Heart left ventricle (tissue), 13 donors: ENCODE measurements at regions not wholly inside any gene's neighbourhood (a gene's known extent, or its start where the extent isn't known, plus 50 kb on each side); places are given as distances from the start of the nearest gene placed in this dataset.

Experiments
- CTCF ChIP-seq, 12 donors: fragments of 200-600 bp; sonication (generic) in 4 of 12; IDR thresholded peaks; one replicate each; pipeline versions ENCODE4 v1.5.0 to v1.8.0; 2018 to 2022; ENCODE audit warnings: antibody characterized with exemption in 12 of 12, mild to moderate bottlenecking in 5 of 12
- POLR2A ChIP-seq, 2 donors: fragments of 450-650 bp; IDR thresholded peaks; one replicate each; pipeline ENCODE4 v1.6.1; 2017; ENCODE audit warnings: antibody characterized with exemption in 2 of 2, mild to moderate bottlenecking in 2 of 2, moderate library complexity in 2 of 2
- donor health status: ischemic (EF 13 %, LVEDD 7.1; RV severe dilation, severe dysfunction).
- donor health status: DM: no; HTN: yes; CAD: no.
- donor health status: DM: no; HTN: no; CAD: no.
- donor health status: ischemic (EF 25% LVEDD 6.9; RV normal size, moderate dysfunction).
- donor health status: ischemic (EF 25% LVEDD 5.7; RV mildly dilated, moderate dysfunction).
- donor health status: ischemic (EF 35%, LVEDD 5.7; RV mildly dilated, moderate dysfunction).
- donor health status: nonischemic (EF 11% LVEDD 7.7; RV severe dilation, severe dysfunction).
- donor health status: DM: yes; HTN: yes; CAD: no.
- donor health status: PGD.
- donor health status: ischemic (EF 29% LVEDD 5.4; RV normal size, mild dysfunction).
- donor health status: nonischemic (EF 23%, LVEDD 6.1; RV moderate dilation, normal function).

- TF ChIP-seq CTCF (IDR thresholded peaks at IDR 0.05) (no peak), POLR2A (IDR thresholded peaks at IDR 0.05) (no peak)
Measured at GRCh38 chr9:82519332-82519731, 530.8 kb downstream of the SPATA31D1 start.
